ENCODE measurements at regions not wholly inside any gene's neighbourhood (a gene's known extent, or its start where the extent isn't known, plus 50 kb on each side); places are given as distances from the start of the nearest gene placed in this dataset.
"Not testable (repeated sequence)": the region's sequence is repeated elsewhere in the genome, so short reads cannot be mapped to it uniquely, and the experiment has no call there.

- no peak for DNase-seq
Measured at GRCh38 chr3:74267588-74268184, 346.8 kb downstream of the CNTN3 start.

DNA sequence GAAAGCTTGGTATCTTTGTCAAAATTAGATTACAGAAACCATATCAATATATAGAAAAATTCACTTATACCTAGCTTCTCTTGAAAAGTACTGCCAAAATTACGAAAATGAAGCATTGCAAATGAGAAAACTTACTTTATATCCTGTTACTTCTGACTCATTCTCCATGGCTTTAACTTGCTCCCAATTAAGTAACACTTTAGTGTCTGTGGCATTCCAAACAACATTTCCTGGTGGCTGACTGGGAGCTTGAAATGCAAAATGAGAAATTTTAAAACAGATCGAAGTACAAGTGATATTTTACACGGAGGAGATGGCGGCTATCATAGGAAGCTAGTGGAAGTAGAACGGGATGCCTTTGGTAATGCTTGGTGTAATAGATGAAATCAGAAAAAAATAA is 347.3 kb downstream of the CNTN3 start:
- no peak for DNase-seq

DNA sequence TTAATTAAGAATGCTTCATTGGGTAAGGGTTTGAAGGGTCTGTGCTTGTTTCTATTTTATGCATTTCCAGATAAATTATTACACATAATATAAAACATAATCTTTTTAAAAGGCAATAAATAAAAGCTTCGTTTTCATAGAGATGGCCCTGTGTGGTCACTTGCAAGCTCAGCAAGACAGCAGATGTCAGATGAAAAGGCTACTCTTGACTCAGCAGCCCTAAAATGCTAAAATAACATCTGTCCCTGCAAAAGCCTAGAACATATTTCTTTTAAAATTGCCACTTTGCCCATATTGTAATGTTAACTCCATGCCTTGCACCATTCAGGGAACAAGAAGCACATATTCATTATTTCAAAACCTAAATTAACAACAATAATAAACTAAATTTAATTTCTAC is 349.4 kb downstream of the CNTN3 start:
- no peak for DNase-seq

DNA sequence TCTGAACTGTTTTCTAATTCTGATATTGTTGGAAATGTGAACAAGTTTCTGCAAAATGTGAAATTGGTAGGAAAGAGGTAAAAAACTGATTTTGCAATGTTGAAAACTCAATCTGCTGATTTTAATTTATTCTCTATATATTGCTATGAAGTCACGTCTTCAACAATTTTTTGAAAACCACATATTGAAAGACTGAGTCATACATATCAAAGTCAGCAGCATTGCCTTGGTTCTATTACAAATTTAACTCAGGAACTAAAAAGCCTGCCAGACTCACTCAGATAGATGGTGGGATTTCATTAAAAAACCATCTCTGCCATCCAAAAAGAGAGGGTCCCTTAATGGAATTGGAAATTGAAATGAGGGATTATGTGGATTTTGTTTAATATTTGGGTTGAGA is 351.4 kb downstream of the CNTN3 start:
- no peak for DNase-seq

DNA sequence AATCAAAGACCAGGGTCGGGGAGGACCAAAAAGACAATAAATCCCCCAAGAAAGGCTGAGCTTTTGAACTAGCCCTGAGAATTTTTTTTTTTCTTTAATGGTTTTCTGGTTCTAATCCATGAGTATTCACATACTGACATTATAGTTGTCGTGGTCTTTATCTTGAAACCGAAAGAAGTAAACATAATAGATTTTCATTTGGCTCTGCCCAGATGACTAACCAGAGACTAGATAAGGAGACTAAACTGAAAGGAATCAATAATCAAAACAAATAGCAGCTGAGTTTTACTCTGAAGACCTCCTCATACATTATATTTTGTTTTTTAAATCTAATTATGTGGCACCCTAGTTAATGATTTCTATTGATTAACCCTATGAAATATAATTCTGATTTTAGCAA is 381.4 kb downstream of the CNTN3 start:
- no peak for DNase-seq

- no peak for DNase-seq
Measured at GRCh38 chr3:74217467-74217866, 397.0 kb downstream of the CNTN3 start.

DNA sequence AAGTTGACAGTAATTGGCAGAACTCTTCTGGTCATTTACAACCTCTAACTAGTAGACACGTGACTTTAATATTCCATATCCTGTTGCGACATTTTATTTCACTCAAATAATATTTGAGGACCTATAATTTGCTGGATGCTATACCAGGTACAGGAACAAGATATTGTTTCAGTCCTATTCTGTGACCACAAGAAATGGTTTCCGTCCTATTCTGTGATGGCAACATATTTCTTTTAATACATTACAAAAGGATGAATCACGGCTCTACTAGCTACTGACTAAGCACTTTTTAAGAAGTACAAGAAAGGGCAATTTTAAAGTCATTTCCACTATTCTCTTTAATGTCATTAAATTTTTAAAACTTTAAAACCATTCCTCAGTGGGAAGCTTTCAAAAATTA is 400.2 kb downstream of the CNTN3 start:
- DNase-seq, result no peak

GRCh38 chr3:74210739-74211138 is 403.7 kb downstream of the CNTN3 start:
- DNase-seq, result no peak

DNA sequence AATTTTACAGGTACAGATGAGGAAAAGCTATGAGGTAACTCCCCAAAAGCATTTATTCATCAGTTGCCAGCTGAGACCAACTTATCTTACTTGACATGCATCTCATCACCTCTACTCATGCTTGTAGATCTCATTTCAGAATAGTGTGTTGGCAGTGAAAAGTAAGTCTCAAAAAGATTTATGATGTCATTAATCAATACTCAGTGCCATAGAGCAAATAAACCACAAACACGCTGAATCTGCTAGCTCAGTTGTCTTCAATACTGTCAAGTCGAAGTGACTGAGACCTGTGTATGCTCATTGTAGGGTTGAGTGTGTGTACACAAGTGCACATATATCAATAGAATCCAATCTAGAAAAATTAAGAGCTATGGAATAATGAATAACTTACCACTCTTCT is 413.5 kb downstream of the CNTN3 start:
- no peak for DNase-seq

- not testable (repeated sequence) for DNase-seq
Measured at GRCh38 chr3:74178664-74179063, 435.8 kb downstream of the CNTN3 start.

GRCh38 chr3:74173090-74173489 is 441.4 kb downstream of the CNTN3 start:
- DNase-seq, result no peak

- DNase-seq, result no peak
Measured at GRCh38 chr3:74167926-74168325, 446.5 kb downstream of the CNTN3 start.

- DNase-seq, result no peak
Measured at GRCh38 chr3:74165211-74165610, 449.2 kb downstream of the CNTN3 start.

DNA sequence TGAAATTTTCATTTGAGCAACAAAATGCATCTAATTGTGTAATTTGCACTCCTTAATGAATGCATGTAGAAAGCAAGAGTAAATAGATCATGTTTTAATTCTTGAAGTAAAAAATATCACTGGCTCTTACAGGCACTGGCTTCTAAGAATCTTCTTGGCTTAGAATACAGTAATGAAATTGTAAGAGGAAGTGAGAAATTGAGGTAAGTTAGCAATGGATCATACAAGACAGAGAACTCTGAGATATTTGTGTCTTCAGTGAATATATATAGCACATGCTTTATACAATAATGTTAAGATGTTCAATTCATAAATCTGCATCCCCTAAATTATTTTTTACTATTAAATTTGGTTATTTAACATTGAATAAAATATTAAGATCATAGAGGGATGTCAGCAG is 465.0 kb downstream of the CNTN3 start:
- no peak for DNase-seq

- DNase-seq, result no peak
Measured at GRCh38 chr3:74145277-74145676, 469.2 kb downstream of the CNTN3 start.

- DNase-seq, result no peak
Measured at GRCh38 chr3:74139648-74140047, 474.8 kb downstream of the CNTN3 start.

GRCh38 chr3:74137790-74138189 is 476.7 kb downstream of the CNTN3 start:
- DNase-seq, result no peak

DNA sequence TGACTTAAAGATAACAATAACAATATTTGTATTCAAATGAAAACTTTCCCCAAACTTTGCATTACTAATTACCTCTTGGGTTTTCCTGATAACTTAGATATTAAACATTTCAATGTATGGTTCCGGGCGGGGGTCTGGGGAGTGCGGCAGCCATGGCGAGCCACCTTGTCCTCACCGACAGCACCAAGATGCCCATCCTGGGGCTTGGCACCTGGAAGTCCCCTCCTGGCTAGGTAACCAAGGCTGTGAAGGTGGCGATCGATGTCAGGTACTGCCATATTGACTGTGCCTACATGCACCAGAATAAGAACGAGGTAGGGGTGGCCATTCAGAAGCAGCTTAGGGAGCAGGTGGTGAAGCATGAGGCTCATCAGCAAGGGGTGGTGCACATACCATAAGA is 478.7 kb downstream of the CNTN3 start:
- DNase-seq, result no peak

GRCh38 chr3:74134831-74135230 is 479.6 kb downstream of the CNTN3 start:
- DNase-seq, result no peak

GRCh38 chr3:74131546-74132328 is 482.7 kb downstream of the CNTN3 start:
- not testable (repeated sequence) for DNase-seq

- no peak for DNase-seq
Measured at GRCh38 chr3:74129611-74130010, 484.8 kb downstream of the CNTN3 start.

DNA sequence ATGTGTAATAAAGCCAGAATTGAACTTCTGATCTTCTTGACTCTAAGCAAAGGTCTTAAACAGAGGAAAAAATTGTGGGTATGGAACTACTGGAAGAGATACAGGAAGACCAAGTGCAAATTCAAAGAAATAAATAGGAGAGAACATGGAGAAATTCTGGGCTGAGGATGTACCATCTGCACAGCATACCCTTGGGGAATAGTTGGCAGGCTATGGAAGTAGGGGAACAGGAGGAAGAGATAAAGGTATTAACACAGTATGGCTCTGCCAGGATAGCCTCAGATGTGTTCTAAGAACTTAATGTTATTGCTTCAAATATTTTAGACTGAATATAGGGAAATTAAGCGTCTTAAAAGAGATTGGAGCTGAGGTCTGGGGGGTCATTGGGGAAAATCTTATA is 485.4 kb downstream of the CNTN3 start:
- DNase-seq, result no peak

- DNase-seq, result no peak
Measured at GRCh38 chr3:74127256-74127655, 487.2 kb downstream of the CNTN3 start.

GRCh38 chr3:74124782-74125181 is 489.7 kb downstream of the CNTN3 start:
- no peak for DNase-seq

- DNase-seq, result no peak
Measured at GRCh38 chr3:74122281-74122680, 492.2 kb downstream of the CNTN3 start.
